Tibial nerve (tissue), 4 donors: ENCODE measurements at regions not wholly inside any gene's neighbourhood (a gene's known extent, or its start where the extent isn't known, plus 50 kb on each side); places are given as distances from the start of the nearest gene placed in this dataset.
"Not testable (repeated sequence)": the region's sequence is repeated elsewhere in the genome, so short reads cannot be mapped to it uniquely, and the experiment has no call there.

Experiments used
- DNase-seq, 2 donors: peaks; one replicate each; pipeline ENCODE4 v3.0.0-alpha.2; 2019; ENCODE audit warnings: low spot score in 2 of 2
- H3K27ac ChIP-seq, 4 donors: fragments of 200-600 bp; sonication (generic) in 3 of 4; one replicate each; pipeline ENCODE4 v1.5.1; 2017 to 2019; ENCODE audit warnings: mild to moderate bottlenecking in 1 of 4
- H3K27me3 ChIP-seq, 2 donors: fragments of 200-600 bp; sonication (generic) in 1 of 2; one replicate each; pipeline versions ENCODE4 v1.5.1 to v1.6.0; 2017 to 2019
- H3K36me3 ChIP-seq, 3 donors: fragments of 200-600 bp; sonication (generic); one replicate each; pipeline ENCODE4 v1.5.1; 2018 to 2019
- H3K4me1 ChIP-seq, 4 donors: fragments of 200-600 bp; sonication (generic) in 3 of 4; one replicate each; pipeline ENCODE4 v1.5.1; 2017 to 2019
- H3K4me3 ChIP-seq, 4 donors: fragments of 200-600 bp; sonication (generic) in 3 of 4; one replicate each; pipeline ENCODE4 v1.5.1; 2017 to 2019; ENCODE audit warnings: mild to moderate bottlenecking in 1 of 4, moderate library complexity in 1 of 4
- H3K9me3 ChIP-seq, 4 donors: fragments of 200-600 bp; sonication (generic) in 3 of 4; one replicate each; pipeline ENCODE4 v1.5.1; 2017 to 2019
- CTCF ChIP-seq, 5 experiments: fragments of 200-600 bp in 3 of 5; fragments of 450-650 bp in 2 of 5; sonication (generic) in 3 of 5; IDR thresholded peaks; one replicate each; pipeline ENCODE4 v1.5.1; 2016 to 2019; ENCODE audit warnings: antibody characterized with exemption in 5 of 5, mild to moderate bottlenecking in 3 of 5, moderate library complexity in 2 of 5
- EP300 ChIP-seq, 2 donors: sonication (generic); formaldehyde crosslinking; IDR thresholded peaks; one replicate each; pipeline ENCODE4 v1.6.1; 2017; ENCODE audit warnings: antibody characterized with exemption in 2 of 2, mild to moderate bottlenecking in 1 of 2
- POLR2A ChIP-seq, 2 donors: fragments of 450-650 bp; IDR thresholded peaks; one replicate each; pipeline ENCODE4 v1.6.1; 2017; ENCODE audit warnings: antibody characterized with exemption in 2 of 2, mild to moderate bottlenecking in 2 of 2, moderate library complexity in 2 of 2
- WGBS, 2 donors: methylation state at CpG; one replicate each; pipeline ENCODE4 v1.1.5; 2018; 5-methylcytosine and 5-hydroxymethylcytosine counted together

- Histone ChIP-seq H3K36me3 (no peaks in the 10 kb centered on the region), H3K27ac (no peak overlapping the region), H3K27me3 (no peaks in the 10 kb centered on the region), H3K9me3 (no peaks in the 10 kb centered on the region), H3K4me1 (no peaks in the 10 kb centered on the region), H3K4me3 (no peak overlapping the region)
- 98 to 99% methylated on average over 2 of the region's 2 CpGs for WGBS, 2 donors
- no peak for DNase-seq
- no peak for TF ChIP-seq CTCF (IDR thresholded peaks at IDR 0.05)
- no peak for TF ChIP-seq EP300 (IDR thresholded peaks at IDR 0.05)
- TF ChIP-seq POLR2A (IDR thresholded peaks at IDR 0.05), result no peak
Observed at GRCh38 chr5:108507631-108508030, 125.7 kb upstream of the FBXL17 start.

- TF ChIP-seq EP300 (IDR thresholded peaks at IDR 0.05) (no peak), POLR2A (IDR thresholded peaks at IDR 0.05) (no peak), CTCF (IDR thresholded peaks at IDR 0.05) (no peak)
- WGBS, 2 donors, result 74 to 78% methylated on average over 2 of the region's 2 CpGs
- no peak for DNase-seq
Observed at GRCh38 chr5:108505608-108506007, 123.7 kb upstream of the FBXL17 start.

GRCh38 chr5:108504974-108505373 lies 123.1 kb upstream of the FBXL17 start:
- Histone ChIP-seq H3K27ac (no peak overlapping the region), H3K9me3 (peaks cover 0 to 20% (median 0%) of the 10 kb centered on the region in 4 donors), H3K27me3 (no peaks in the 10 kb centered on the region), H3K4me3 (no peak overlapping the region), H3K36me3 (no peaks in the 10 kb centered on the region), H3K4me1 (no peaks in the 10 kb centered on the region)
- WGBS, 2 donors, result 89 to 97% methylated on average over 1 of the region's 1 CpG
- DNase-seq, result no peak
- TF ChIP-seq CTCF (IDR thresholded peaks at IDR 0.05) (no peak), POLR2A (IDR thresholded peaks at IDR 0.05) (no peak), EP300 (IDR thresholded peaks at IDR 0.05) (no peak)

More at GRCh38 chr5:108505608-108506007, 123.7 kb upstream of the FBXL17 start:
- H3K4me3 ChIP-seq, result no peak overlapping the region
- H3K27ac ChIP-seq, result no peak overlapping the region
- peaks cover 0 to 14% (median 0%) of the 10 kb centered on the region in 4 donors for H3K9me3 ChIP-seq
- H3K4me1 ChIP-seq, result no peaks in the 10 kb centered on the region
- H3K27me3 ChIP-seq, result no peaks in the 10 kb centered on the region
- no peaks in the 10 kb centered on the region for H3K36me3 ChIP-seq

GRCh38 chr5:108503986-108504385 lies 122.1 kb upstream of the FBXL17 start:
- H3K9me3 ChIP-seq, result peaks cover 0 to 29% (median 0%) of the 10 kb centered on the region in 4 donors
- no peak for DNase-seq
- no peak overlapping the region for H3K4me3 ChIP-seq
- WGBS, 2 donors, result 81 to 85% methylated on average over 2 of the region's 2 CpGs
- no peak for TF ChIP-seq POLR2A (IDR thresholded peaks at IDR 0.05)
- TF ChIP-seq EP300 (IDR thresholded peaks at IDR 0.05), result no peak
- TF ChIP-seq CTCF (IDR thresholded peaks at IDR 0.05), result no peak
- H3K4me1 ChIP-seq, result no peaks in the 10 kb centered on the region
- no peak overlapping the region for H3K27ac ChIP-seq
- no peaks in the 10 kb centered on the region for H3K36me3 ChIP-seq
- no peaks in the 10 kb centered on the region for H3K27me3 ChIP-seq

GRCh38 chr5:108495615-108496014 lies 113.7 kb upstream of the FBXL17 start:
- not testable (repeated sequence) for DNase-seq, H3K27me3 ChIP-seq, H3K27ac ChIP-seq, H3K36me3 ChIP-seq, H3K4me1 ChIP-seq, H3K4me3 ChIP-seq
- peaks cover 0 to 24% (median 0%) of the 10 kb centered on the region in 4 donors for H3K9me3 ChIP-seq
- 83 to 88% methylated on average over 3 of the region's 3 CpGs for WGBS, 2 donors

- 56 to 60% methylated on average over 3 of the region's 3 CpGs for WGBS, 2 donors
- Histone ChIP-seq H3K36me3 (no peaks in the 10 kb centered on the region), H3K27ac (no peak overlapping the region), H3K9me3 (peaks cover 0 to 14% (median 4%) of the 10 kb centered on the region in 4 donors), H3K4me1 (no peaks in the 10 kb centered on the region), H3K27me3 (no peaks in the 10 kb centered on the region), H3K4me3 (no peak overlapping the region)
- TF ChIP-seq EP300 (IDR thresholded peaks at IDR 0.05), result no peak
- TF ChIP-seq POLR2A (IDR thresholded peaks at IDR 0.05), result no peak
- TF ChIP-seq CTCF (IDR thresholded peaks at IDR 0.05), result no peak
- no peak for DNase-seq
Observed at GRCh38 chr5:108487951-108488350, 106.1 kb upstream of the FBXL17 start.
